WTC11 (cell line): ENCODE measurements at regions not wholly inside any gene's neighbourhood (a gene's known extent, or its start where the extent isn't known, plus 50 kb on each side); places are given as distances from the start of the nearest gene placed in this dataset.

ENCODE experiments used
- CTCF ChIP-seq: fragments of 200-600 bp; IDR thresholded peaks from 2 replicates; pipeline ENCODE4 v1.8.0; 2022; ENCODE audit warnings: antibody characterized with exemption
- E2F1 ChIP-seq: sonication (generic); formaldehyde crosslinking; IDR thresholded peaks from 2 replicates; pipeline ENCODE4 v1.8.0; 2022; ENCODE audit warnings: mild to moderate bottlenecking, missing genetic modification reagents
- USF1 ChIP-seq: sonication (generic); formaldehyde crosslinking; IDR thresholded peaks from 2 replicates; pipeline ENCODE4 v1.8.0; 2022; ENCODE audit warnings: mild to moderate bottlenecking, missing genetic modification reagents

- no peak for TF ChIP-seq USF1 (CRISPR knock-in tag)
- no peak for TF ChIP-seq CTCF
- no peak for TF ChIP-seq E2F1 (CRISPR knock-in tag)
Observed at GRCh38 chr4:20451986-20452385, 200.3 kb downstream of the SLIT2 start.
